Prostate gland (tissue), 2 donors: ENCODE measurements at regions not wholly inside any gene's neighbourhood (a gene's known extent, or its start where the extent isn't known, plus 50 kb on each side); places are given as distances from the start of the nearest gene placed in this dataset.

ENCODE experiments used
- POLR2AphosphoS5 ChIP-seq: sonication (generic); formaldehyde crosslinking; IDR thresholded peaks from one replicate; pipeline ENCODE4 v1.6.1; 2017; ENCODE audit warnings: antibody characterized with exemption
- TF ChIP-seq, protein P1 (sequence below), 4 experiments: fragments of 200-600 bp in 2 of 4; fragments of 450-650 bp in 2 of 4; sonication (generic) in 2 of 4; IDR thresholded peaks; 1 replicate in 3 of 4; 2 replicates in 1 of 4; pipeline ENCODE4 v1.5.1; 2016 to 2019; ENCODE audit warnings: antibody characterized with exemption in 4 of 4, mild to moderate bottlenecking in 2 of 4, moderate library complexity in 2 of 4

DNA sequence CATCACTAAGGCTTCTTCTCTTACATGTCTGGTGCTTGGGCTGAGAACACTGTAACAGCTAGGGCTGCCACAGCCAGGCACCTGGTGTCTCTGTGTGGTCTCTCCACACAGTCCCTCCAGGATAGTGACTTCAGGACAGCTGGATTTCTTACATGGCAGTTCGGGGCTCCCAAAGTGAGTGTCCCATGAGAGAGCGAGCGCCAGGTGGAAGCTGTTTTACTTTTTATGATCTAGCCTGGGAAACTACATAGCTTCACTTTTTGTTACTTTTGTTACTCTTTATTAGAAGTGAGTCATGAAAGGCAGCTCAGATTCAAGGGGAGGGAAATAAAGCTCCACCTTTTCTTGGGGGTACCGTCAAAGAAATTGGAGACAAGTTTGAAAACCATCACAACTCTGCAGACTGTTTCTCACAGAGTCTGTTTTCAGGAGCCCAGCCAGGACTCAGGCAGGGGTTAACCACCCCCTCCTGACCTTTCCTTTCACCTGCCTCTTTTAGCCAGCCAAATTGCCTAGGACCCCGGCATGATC lies 373.0 kb downstream of the MID1IP1 start:
- TF ChIP-seq, protein P1, sequence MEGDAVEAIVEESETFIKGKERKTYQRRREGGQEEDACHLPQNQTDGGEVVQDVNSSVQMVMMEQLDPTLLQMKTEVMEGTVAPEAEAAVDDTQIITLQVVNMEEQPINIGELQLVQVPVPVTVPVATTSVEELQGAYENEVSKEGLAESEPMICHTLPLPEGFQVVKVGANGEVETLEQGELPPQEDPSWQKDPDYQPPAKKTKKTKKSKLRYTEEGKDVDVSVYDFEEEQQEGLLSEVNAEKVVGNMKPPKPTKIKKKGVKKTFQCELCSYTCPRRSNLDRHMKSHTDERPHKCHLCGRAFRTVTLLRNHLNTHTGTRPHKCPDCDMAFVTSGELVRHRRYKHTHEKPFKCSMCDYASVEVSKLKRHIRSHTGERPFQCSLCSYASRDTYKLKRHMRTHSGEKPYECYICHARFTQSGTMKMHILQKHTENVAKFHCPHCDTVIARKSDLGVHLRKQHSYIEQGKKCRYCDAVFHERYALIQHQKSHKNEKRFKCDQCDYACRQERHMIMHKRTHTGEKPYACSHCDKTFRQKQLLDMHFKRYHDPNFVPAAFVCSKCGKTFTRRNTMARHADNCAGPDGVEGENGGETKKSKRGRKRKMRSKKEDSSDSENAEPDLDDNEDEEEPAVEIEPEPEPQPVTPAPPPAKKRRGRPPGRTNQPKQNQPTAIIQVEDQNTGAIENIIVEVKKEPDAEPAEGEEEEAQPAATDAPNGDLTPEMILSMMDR (IDR thresholded peaks at IDR 0.05) = no peak
- no peak for TF ChIP-seq POLR2AphosphoS5
